ENCODE measurements at regions not wholly inside any gene's neighbourhood (a gene's known extent, or its start where the extent isn't known, plus 50 kb on each side); places are given as distances from the start of the nearest gene placed in this dataset.

- TF ChIP-seq CTCF (IDR thresholded peaks at IDR 0.05) (no peak), POLR2A (IDR thresholded peaks at IDR 0.05) (no peak)
Measured at GRCh38 chr18:76133873-76134272, 361.2 kb downstream of the ZNF516 start.
